ENCODE measurements at regions not wholly inside any gene's neighbourhood (a gene's known extent, or its start where the extent isn't known, plus 50 kb on each side); places are given as distances from the start of the nearest gene placed in this dataset.

DNA sequence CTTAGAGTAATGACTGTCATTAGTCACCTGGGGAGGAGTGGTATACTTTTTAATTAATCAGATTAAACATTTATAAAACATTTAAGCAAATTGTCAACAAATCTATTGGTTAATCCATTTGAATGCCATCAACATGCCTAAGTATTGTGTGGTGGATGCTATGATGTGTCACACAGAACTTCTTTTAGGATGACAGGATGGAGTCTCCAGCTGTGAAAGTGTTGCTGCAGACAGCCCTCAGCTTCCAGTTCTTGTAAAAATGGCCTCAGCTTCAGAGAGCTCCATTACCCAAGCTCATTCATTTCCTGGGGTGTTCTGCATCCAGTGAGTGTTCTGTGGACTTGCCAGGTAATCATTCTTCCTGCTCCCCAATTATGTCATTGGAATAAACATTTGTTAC, 74.3 kb upstream of the CLNK start:
- H2AFZ ChIP-seq (ENCODE audit: low read length): no peak overlapping the region
- no peaks in the 10 kb centered on the region for H3F3A ChIP-seq (ENCODE audit: insufficient read depth, low read length)
- H3K9me2 ChIP-seq (ENCODE audit: low read depth, low read length): no peaks in the 10 kb centered on the region
- no peaks in the 10 kb centered on the region for H3K36me3 ChIP-seq (ENCODE audit: insufficient read depth, low read length)
- H3K79me2 ChIP-seq (ENCODE audit: insufficient read depth, low read length): no peaks in the 10 kb centered on the region
- H3K4me1 ChIP-seq (ENCODE audit: insufficient read depth, low read length, severe bottlenecking): no peaks in the 10 kb centered on the region
- no peaks in the 10 kb centered on the region for H3K9me3 ChIP-seq (ENCODE audit: low read length)
- H3K4me2 ChIP-seq (ENCODE audit: low read length): no peak overlapping the region
- H3K27me3 ChIP-seq (ENCODE audit: insufficient read depth, low read length): no peaks in the 10 kb centered on the region
- H3K4me3 ChIP-seq (ENCODE audit: low read depth, low read length, poor library complexity, severe bottlenecking): no peak overlapping the region
- no peaks in the 10 kb centered on the region for H4K20me1 ChIP-seq (ENCODE audit: insufficient read depth, low read length)
- TF ChIP-seq EZH2 (IDR thresholded peaks at IDR 0.05; ENCODE audit: borderline replicate concordance, low read length): no peak
- TF ChIP-seq, protein P1, sequence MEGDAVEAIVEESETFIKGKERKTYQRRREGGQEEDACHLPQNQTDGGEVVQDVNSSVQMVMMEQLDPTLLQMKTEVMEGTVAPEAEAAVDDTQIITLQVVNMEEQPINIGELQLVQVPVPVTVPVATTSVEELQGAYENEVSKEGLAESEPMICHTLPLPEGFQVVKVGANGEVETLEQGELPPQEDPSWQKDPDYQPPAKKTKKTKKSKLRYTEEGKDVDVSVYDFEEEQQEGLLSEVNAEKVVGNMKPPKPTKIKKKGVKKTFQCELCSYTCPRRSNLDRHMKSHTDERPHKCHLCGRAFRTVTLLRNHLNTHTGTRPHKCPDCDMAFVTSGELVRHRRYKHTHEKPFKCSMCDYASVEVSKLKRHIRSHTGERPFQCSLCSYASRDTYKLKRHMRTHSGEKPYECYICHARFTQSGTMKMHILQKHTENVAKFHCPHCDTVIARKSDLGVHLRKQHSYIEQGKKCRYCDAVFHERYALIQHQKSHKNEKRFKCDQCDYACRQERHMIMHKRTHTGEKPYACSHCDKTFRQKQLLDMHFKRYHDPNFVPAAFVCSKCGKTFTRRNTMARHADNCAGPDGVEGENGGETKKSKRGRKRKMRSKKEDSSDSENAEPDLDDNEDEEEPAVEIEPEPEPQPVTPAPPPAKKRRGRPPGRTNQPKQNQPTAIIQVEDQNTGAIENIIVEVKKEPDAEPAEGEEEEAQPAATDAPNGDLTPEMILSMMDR (IDR thresholded peaks at IDR 0.05; ENCODE audit: low read length): no peak
- H3K27ac ChIP-seq (ENCODE audit: low read depth, low read length, poor library complexity, severe bottlenecking): no peak overlapping the region
- no peak overlapping the region for H3K9ac ChIP-seq (ENCODE audit: low read length)

DNA sequence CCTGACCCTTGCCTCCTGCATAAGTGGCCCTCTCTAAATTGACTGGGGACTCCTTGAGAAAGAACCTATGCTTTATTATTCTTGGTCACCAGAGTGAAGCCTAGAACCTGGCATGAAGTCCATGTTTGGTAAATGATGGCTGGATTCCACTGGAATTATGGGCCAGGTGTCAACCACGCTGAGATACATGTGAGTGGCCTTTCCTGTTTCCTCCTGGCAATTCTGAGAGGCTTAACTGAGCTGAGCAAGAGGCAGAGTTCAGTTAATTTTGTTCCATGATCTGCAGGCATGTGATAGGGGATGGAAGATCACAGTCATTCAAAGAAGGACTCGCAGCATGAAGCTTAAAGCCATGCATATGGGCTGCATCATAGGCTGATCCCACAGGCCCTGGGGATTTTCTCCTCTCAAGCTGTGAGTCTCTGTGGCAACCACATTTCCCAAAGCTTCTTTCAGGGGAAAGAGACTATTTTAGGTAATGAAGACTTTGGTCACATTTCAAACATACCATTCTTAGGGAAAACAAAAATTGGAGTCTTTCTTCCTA, 69.4 kb upstream of the CLNK start:
- no peaks in the 10 kb centered on the region for H3K36me3 ChIP-seq (ENCODE audit: insufficient read depth, low read length)
- H3K27ac ChIP-seq (ENCODE audit: low read depth, low read length, poor library complexity, severe bottlenecking): no peak overlapping the region
- H3K4me3 ChIP-seq (ENCODE audit: low read depth, low read length, poor library complexity, severe bottlenecking): no peak overlapping the region
- H3K27me3 ChIP-seq (ENCODE audit: insufficient read depth, low read length): no peaks in the 10 kb centered on the region
- H3K4me2 ChIP-seq (ENCODE audit: low read length): no peak overlapping the region
- H3K79me2 ChIP-seq (ENCODE audit: insufficient read depth, low read length): no peaks in the 10 kb centered on the region
- H3K9ac ChIP-seq (ENCODE audit: low read length): no peak overlapping the region
- no peaks in the 10 kb centered on the region for H4K20me1 ChIP-seq (ENCODE audit: insufficient read depth, low read length)
- TF ChIP-seq, protein P1 (IDR thresholded peaks at IDR 0.05; ENCODE audit: low read length): no peak
- TF ChIP-seq EZH2 (IDR thresholded peaks at IDR 0.05; ENCODE audit: borderline replicate concordance, low read length): no peak
- H2AFZ ChIP-seq (ENCODE audit: low read length): no peak overlapping the region
- H3F3A ChIP-seq (ENCODE audit: insufficient read depth, low read length): no peaks in the 10 kb centered on the region
- H3K4me1 ChIP-seq (ENCODE audit: insufficient read depth, low read length, severe bottlenecking): no peaks in the 10 kb centered on the region
- H3K9me3 ChIP-seq (ENCODE audit: low read length): no peaks in the 10 kb centered on the region
- no peaks in the 10 kb centered on the region for H3K9me2 ChIP-seq (ENCODE audit: low read depth, low read length)

DNA sequence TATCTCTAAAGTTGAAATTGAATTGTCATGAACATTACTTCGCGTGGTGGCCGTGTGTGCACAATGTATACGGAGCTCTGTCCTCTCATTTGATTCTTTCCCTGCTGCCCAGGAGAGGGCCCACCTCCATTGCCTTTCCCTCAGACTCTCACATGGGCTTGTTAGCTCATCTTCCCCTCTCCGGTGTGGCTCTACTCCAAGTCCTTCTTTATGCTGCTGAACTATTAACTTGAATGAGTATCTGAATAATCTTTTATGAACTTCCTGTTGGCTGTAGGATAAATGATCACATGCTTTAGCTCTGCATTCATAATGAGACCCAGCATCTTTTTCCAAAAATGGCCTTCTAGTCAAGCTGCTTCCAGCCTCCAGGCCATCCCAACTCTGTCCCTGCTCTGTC, 68.8 kb upstream of the CLNK start:
- H3F3A ChIP-seq (ENCODE audit: insufficient read depth, low read length): no peaks in the 10 kb centered on the region
- no peaks in the 10 kb centered on the region for H3K27me3 ChIP-seq (ENCODE audit: insufficient read depth, low read length)
- H3K9me2 ChIP-seq (ENCODE audit: low read depth, low read length): no peaks in the 10 kb centered on the region
- H3K36me3 ChIP-seq (ENCODE audit: insufficient read depth, low read length): no peaks in the 10 kb centered on the region
- no peaks in the 10 kb centered on the region for H4K20me1 ChIP-seq (ENCODE audit: insufficient read depth, low read length)
- H3K79me2 ChIP-seq (ENCODE audit: insufficient read depth, low read length): no peaks in the 10 kb centered on the region
- no peak overlapping the region for H3K27ac ChIP-seq (ENCODE audit: low read depth, low read length, poor library complexity, severe bottlenecking)
- no peaks in the 10 kb centered on the region for H3K9me3 ChIP-seq (ENCODE audit: low read length)
- TF ChIP-seq EZH2 (IDR thresholded peaks at IDR 0.05; ENCODE audit: borderline replicate concordance, low read length): no peak
- TF ChIP-seq, protein P1 (IDR thresholded peaks at IDR 0.05; ENCODE audit: low read length): no peak
- no peak overlapping the region for H3K4me2 ChIP-seq (ENCODE audit: low read length)
- no peak overlapping the region for H2AFZ ChIP-seq (ENCODE audit: low read length)
- H3K4me3 ChIP-seq (ENCODE audit: low read depth, low read length, poor library complexity, severe bottlenecking): no peak overlapping the region
- H3K9ac ChIP-seq (ENCODE audit: low read length): no peak overlapping the region
- H3K4me1 ChIP-seq (ENCODE audit: insufficient read depth, low read length, severe bottlenecking): no peaks in the 10 kb centered on the region

All from OCI-LY1 (cell line).